22Rv1 (cell line): ENCODE measurements at regions not wholly inside any gene's neighbourhood (a gene's known extent, or its start where the extent isn't known, plus 50 kb on each side); places are given as distances from the start of the nearest gene placed in this dataset.

Source experiments
- ZFX ChIP-seq: fragments of 450-650 bp; IDR thresholded peaks from 2 replicates; pipeline ENCODE4 v1.6.1; 2017; ENCODE audit warnings: antibody characterized with exemption, borderline replicate concordance
- TF ChIP-seq, protein P1 (sequence below): fragments of 450-650 bp; IDR thresholded peaks from 2 replicates; pipeline ENCODE4 v1.5.1; 2017; ENCODE audit warnings: mild to moderate bottlenecking

GRCh38 chrX:95703696-95704095 is 980.9 kb upstream of the DIAPH2 start:
- TF ChIP-seq, protein P1, sequence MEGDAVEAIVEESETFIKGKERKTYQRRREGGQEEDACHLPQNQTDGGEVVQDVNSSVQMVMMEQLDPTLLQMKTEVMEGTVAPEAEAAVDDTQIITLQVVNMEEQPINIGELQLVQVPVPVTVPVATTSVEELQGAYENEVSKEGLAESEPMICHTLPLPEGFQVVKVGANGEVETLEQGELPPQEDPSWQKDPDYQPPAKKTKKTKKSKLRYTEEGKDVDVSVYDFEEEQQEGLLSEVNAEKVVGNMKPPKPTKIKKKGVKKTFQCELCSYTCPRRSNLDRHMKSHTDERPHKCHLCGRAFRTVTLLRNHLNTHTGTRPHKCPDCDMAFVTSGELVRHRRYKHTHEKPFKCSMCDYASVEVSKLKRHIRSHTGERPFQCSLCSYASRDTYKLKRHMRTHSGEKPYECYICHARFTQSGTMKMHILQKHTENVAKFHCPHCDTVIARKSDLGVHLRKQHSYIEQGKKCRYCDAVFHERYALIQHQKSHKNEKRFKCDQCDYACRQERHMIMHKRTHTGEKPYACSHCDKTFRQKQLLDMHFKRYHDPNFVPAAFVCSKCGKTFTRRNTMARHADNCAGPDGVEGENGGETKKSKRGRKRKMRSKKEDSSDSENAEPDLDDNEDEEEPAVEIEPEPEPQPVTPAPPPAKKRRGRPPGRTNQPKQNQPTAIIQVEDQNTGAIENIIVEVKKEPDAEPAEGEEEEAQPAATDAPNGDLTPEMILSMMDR, result no peak
- TF ChIP-seq ZFX, result no peak
